CD8-positive, alpha-beta memory T cell (primary cell): ENCODE measurements at regions not wholly inside any gene's neighbourhood (a gene's known extent, or its start where the extent isn't known, plus 50 kb on each side); places are given as distances from the start of the nearest gene placed in this dataset.
A peak's percentile ranks its signal among the peaks of the same experiment; 100 is the strongest.
"Not testable (repeated sequence)": the region's sequence is repeated elsewhere in the genome, so short reads cannot be mapped to it uniquely, and the experiment has no call there.

Experiments used
- CTCF ChIA-PET: fragments of 350-600 bp; sonication (Branson Sonifier 250); formaldehyde crosslinking; loops from one replicate; lab custom pipeline; 2021; ENCODE audit warnings: antibody characterized with exemption; lab: Charles Lee
- POLR2A ChIA-PET: fragments of 350-600 bp; sonication (Branson Sonifier 250); formaldehyde crosslinking; loops from one replicate; lab custom pipeline; 2021; ENCODE audit warnings: antibody characterized with exemption; lab: Charles Lee
- DNase-seq, 5 donors: peaks; one replicate each; pipeline versions ENCODE4 v3.0.0 to v3.0.0-alpha.2; 2020 to 2022; ENCODE audit warnings: mixed read lengths in 1 of 5
- H3K27ac ChIP-seq: one replicate; pipeline ENCODE4 v1.7.0; 2013; ENCODE audit warnings: low read depth, mild to moderate bottlenecking, low read length, moderate library complexity
- H3K27me3 ChIP-seq: 2 replicates; pipeline ENCODE4 v1.7.0; 2013; ENCODE audit warnings: low read length, mild to moderate bottlenecking; ENCODE audit not compliant: insufficient read depth, poor library complexity, severe bottlenecking
- H3K36me3 ChIP-seq: 2 replicates; pipeline ENCODE4 v1.7.0; 2013; ENCODE audit warnings: mild to moderate bottlenecking, low read length, moderate library complexity; ENCODE audit not compliant: insufficient read depth
- H3K4me1 ChIP-seq: 2 replicates; pipeline ENCODE4 v1.7.0; 2013; ENCODE audit warnings: mild to moderate bottlenecking, low read length, moderate library complexity; ENCODE audit not compliant: insufficient read depth
- H3K4me3 ChIP-seq: 2 replicates; pipeline ENCODE4 v1.7.0; 2013; ENCODE audit warnings: mild to moderate bottlenecking, low read length
- H3K9me3 ChIP-seq: 2 replicates; pipeline ENCODE4 v1.7.0; 2013; ENCODE audit warnings: mild to moderate bottlenecking, low read length
- H3K27ac Mint-ChIP-seq, 8 donors: one replicate each; pipeline ENCODE4 v1.8.0; 2020 to 2021; ENCODE audit warnings: mixed read lengths in 8 of 8, mild to moderate bottlenecking in 6 of 8, inconsistent platforms in 3 of 8, moderate library complexity in 3 of 8
- H3K27me3 Mint-ChIP-seq, 2 donors: one replicate each; pipeline ENCODE4 v1.8.0; 2020 to 2021; ENCODE audit warnings: mixed read lengths in 2 of 2, mild to moderate bottlenecking in 1 of 2, moderate library complexity in 1 of 2
- H3K36me3 Mint-ChIP-seq, 3 donors: one replicate each; pipeline ENCODE4 v1.8.0; 2020 to 2021; ENCODE audit warnings: mixed read lengths in 3 of 3, inconsistent platforms in 1 of 3, mild to moderate bottlenecking in 1 of 3
- H3K4me1 Mint-ChIP-seq, 3 donors: one replicate each; pipeline ENCODE4 v1.8.0; 2020 to 2021; ENCODE audit warnings: mixed read lengths in 3 of 3, inconsistent platforms in 1 of 3, mild to moderate bottlenecking in 1 of 3
- H3K4me3 Mint-ChIP-seq, 7 donors: one replicate each; pipeline ENCODE4 v1.8.0; 2020 to 2021; ENCODE audit warnings: mixed read lengths in 7 of 7, mild to moderate bottlenecking in 6 of 7, moderate library complexity in 4 of 7, inconsistent platforms in 2 of 7
- H3K9me3 Mint-ChIP-seq, 5 donors: one replicate each; pipeline ENCODE4 v1.8.0; 2020 to 2022; ENCODE audit warnings: mixed read lengths in 5 of 5, mild to moderate bottlenecking in 3 of 5, moderate library complexity in 2 of 5, inconsistent platforms in 1 of 5

DNA sequence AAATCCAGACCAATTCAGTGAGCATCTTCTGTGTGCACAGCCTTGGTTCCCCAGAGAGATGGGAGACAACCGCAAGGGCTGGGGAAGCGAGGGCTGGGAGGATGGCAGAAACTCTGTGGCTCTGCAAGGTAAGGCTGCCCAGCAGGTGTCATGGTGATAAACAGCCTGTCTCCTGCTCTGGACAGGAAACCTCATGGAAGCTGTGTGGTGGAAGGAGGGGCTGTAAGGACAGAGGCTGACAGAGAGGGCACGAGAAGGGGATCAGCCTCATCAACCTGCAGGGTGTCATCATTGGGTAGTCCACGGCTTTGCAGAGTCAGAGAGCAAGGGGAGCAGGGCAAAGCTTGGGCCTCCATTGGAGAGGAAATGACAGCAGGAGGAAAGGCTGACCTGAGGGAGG, 138.4 kb upstream of the CADM1 start:
- Mint-ChIP-seq H3K4me3 (no peak overlapping the region), H3K27ac (no peak overlapping the region), H3K36me3 (no peaks in the 10 kb centered on the region), H3K4me1 (no peaks in the 10 kb centered on the region), H3K9me3 (peaks cover 0 to 6% (median 0%) of the 10 kb centered on the region in 5 donors), H3K27me3 (peaks cover 5% of the 10 kb centered on the region in 2 donors)
- H3K27ac ChIP-seq, result no peak overlapping the region
- H3K4me3 ChIP-seq, result no peak overlapping the region
- no peaks in the 10 kb centered on the region for H3K4me1 ChIP-seq
- no peaks in the 10 kb centered on the region for H3K27me3 ChIP-seq
- ChIA-PET POLR2A (no interaction called here), CTCF (no interaction called here)
- H3K9me3 ChIP-seq, result no peaks in the 10 kb centered on the region
- no peak for DNase-seq
- no peaks in the 10 kb centered on the region for H3K36me3 ChIP-seq

DNA sequence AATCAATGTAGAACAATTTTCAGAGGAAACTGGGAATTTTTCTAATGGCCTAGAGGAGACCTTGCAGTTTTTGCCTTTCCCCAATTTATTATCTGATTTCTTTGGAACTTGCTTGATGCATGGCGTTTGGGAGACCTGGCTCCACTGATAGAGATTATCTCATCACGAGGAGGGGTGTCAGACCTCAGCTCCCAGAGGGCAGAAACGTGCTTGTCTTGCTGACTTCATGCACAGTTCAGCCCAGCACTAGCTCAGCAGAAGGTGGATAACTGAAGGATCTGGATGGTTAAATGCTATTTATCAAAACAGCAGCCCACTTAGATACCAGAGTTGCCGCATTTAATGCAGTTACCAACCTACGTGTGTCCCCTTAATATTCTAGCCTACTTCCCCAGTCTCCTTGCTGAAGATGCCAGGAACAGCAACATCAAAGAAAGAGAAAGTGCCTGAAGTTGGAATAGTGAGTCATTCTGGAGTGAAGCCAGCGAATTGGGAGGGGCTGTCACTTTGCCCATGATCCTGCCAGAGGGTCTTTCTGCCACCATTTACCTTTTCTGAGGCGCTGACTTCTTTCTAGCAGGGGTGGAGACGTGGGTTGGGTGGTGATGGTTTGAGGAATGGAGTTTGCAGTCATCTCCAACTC, 133.5 kb upstream of the CADM1 start:
- H3K27ac Mint-ChIP-seq, result no peak overlapping the region
- no peaks in the 10 kb centered on the region for H3K4me1 ChIP-seq
- no peak overlapping the region for H3K4me3 Mint-ChIP-seq
- H3K36me3 Mint-ChIP-seq, result no peaks in the 10 kb centered on the region
- no peaks in the 10 kb centered on the region for H3K27me3 ChIP-seq
- H3K27ac ChIP-seq, result no peak overlapping the region
- H3K36me3 ChIP-seq, result no peaks in the 10 kb centered on the region
- POLR2A ChIA-PET, result no interaction called here
- no peak overlapping the region for H3K4me3 ChIP-seq
- CTCF ChIA-PET, result no interaction called here
- H3K4me1 Mint-ChIP-seq, result no peaks in the 10 kb centered on the region
- peaks cover 0 to 6% (median 0%) of the 10 kb centered on the region in 5 donors for H3K9me3 Mint-ChIP-seq
- H3K27me3 Mint-ChIP-seq, result peaks cover 3 to 4% of the 10 kb centered on the region in 2 donors
- H3K9me3 ChIP-seq, result no peaks in the 10 kb centered on the region
- no peak for DNase-seq

DNA sequence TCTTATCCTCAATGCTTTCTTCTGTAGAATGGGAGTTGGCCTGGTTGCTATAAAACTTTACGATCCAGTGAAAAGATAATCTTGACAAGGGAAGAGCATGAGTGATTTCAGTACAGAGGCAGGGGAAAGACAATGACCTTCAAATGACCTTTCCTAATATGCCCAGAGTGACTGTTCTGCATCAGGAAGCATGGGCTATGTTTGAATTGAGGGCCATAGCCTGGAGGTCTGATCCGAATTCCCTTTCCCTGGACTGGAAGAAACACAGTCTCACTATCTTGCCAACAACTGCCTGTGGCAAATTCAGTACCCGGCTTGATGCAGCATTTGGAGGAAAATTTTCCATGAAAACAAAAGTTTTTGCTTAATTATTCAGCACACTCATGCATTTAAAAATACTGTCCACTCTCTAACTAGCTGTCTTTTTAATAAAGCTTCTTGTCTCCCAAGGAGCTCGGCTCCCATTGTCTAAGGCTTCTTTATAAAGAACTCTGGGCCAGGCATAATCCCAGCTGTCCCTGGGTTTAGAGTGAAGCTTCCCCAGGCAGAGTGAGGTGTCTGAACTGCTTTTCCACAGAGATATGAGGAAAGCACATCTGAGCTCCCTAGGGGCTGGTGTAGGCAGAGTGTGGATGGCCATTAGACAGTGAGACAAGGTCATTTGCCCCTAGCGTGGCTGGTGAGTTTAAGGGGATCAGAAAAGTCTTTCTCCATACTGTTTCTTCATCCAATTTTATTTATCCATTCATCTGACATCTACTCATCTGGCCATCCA, 132.7 kb upstream of the CADM1 start:
- Mint-ChIP-seq H3K36me3 (no peaks in the 10 kb centered on the region), H3K4me3 (peak overlapping the region in 1 of 7 donors; percentile 20), H3K4me1 (no peaks in the 10 kb centered on the region), H3K9me3 (peaks cover 0 to 6% (median 1%) of the 10 kb centered on the region in 5 donors), H3K27ac (no peak overlapping the region), H3K27me3 (peaks cover 0 to 3% of the 10 kb centered on the region in 2 donors)
- no peaks in the 10 kb centered on the region for H3K4me1 ChIP-seq
- H3K36me3 ChIP-seq, result no peaks in the 10 kb centered on the region
- DNase-seq, result no peak
- H3K27me3 ChIP-seq, result no peaks in the 10 kb centered on the region
- POLR2A ChIA-PET, result no interaction called here
- H3K9me3 ChIP-seq, result no peaks in the 10 kb centered on the region
- CTCF ChIA-PET, result no interaction called here
- H3K27ac ChIP-seq, result no peak overlapping the region
- H3K4me3 ChIP-seq, result no peak overlapping the region

DNA sequence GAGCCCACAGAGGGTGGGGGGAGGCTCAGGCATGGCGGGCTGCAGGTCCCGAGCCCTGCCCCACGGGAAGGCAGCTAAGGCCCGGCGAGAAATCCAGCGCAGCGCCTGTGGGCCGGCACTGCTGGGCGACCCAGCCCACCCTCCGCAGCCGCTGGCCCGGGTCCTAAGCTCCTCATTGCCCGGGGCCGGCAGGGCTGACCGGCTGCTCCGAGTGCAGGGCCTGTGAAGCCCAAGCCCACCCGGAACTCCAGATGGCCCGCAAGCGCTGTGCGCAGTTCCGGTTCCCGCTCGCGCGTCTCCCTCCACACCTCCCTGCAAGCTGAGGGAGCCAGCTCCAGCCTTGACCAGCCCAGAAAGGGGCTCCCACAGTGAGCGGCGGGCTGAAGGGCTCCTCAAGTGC, 129.8 kb upstream of the CADM1 start:
- H3K27ac ChIP-seq, H3K27me3 Mint-ChIP-seq, H3K4me1 Mint-ChIP-seq, DNase-seq, H3K4me1 ChIP-seq, H3K9me3 ChIP-seq, CTCF ChIA-PET, H3K36me3 ChIP-seq, H3K4me3 ChIP-seq, POLR2A ChIA-PET, H3K27me3 ChIP-seq, H3K36me3 Mint-ChIP-seq, H3K9me3 Mint-ChIP-seq, H3K4me3 Mint-ChIP-seq: not testable (repeated sequence)
- H3K27ac Mint-ChIP-seq, result peak overlapping the region in 1 of 8 donors; percentile 64

DNA sequence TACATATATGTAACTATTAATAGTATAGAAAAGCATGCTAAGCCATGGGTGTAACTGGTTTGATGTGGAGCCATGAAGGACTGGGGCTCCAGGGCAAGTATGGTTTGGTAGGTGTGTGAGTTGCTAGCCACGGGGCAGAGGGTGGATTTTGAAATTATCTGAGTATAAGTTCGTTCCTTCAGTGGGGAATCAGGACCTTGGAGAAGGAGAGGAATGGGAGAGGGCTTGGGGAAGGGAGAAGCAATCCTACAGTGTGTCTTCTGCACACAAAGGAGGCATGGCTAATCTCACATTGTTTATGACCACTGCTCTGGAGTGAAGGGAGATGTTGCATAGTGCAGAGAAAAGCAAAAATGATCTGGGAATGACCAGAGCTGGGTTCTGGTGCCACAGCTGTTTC, 127.8 kb upstream of the CADM1 start:
- H3K4me1 ChIP-seq, result no peaks in the 10 kb centered on the region
- H3K27me3 ChIP-seq, result no peaks in the 10 kb centered on the region
- no peak overlapping the region for H3K4me3 Mint-ChIP-seq
- peaks cover 0 to 5% (median 0%) of the 10 kb centered on the region in 5 donors for H3K9me3 Mint-ChIP-seq
- no peak overlapping the region for H3K27ac ChIP-seq
- H3K27ac Mint-ChIP-seq, result no peak overlapping the region
- ChIA-PET CTCF (no interaction called here), POLR2A (no interaction called here)
- H3K36me3 Mint-ChIP-seq, result no peaks in the 10 kb centered on the region
- DNase-seq, result no peak
- H3K4me3 ChIP-seq, result no peak overlapping the region
- H3K36me3 ChIP-seq, result no peaks in the 10 kb centered on the region
- H3K4me1 Mint-ChIP-seq, result no peaks in the 10 kb centered on the region
- peaks cover 3 to 8% of the 10 kb centered on the region in 2 donors for H3K27me3 Mint-ChIP-seq
- H3K9me3 ChIP-seq, result no peaks in the 10 kb centered on the region

DNA sequence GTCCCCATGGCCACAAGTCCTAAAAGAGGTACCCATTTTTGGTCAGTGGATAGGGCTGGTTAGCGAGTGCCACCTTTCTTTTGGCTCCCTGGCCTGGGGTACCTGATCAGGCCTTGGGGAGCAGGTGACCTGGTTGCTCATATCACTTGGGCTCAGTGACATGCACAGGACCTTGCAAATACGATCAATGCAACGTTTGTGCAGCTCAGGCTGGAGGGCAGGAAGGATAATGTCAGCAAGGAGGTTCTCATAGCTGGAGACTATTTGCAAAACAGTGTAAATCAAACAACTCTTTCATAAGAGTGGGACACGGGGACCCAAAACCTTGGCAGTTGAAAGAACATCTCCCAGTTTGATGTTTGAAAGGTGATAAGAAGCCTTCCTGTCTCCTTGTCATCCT, 127.4 kb upstream of the CADM1 start:
- CTCF ChIA-PET, result no interaction called here
- no peaks in the 10 kb centered on the region for H3K27me3 ChIP-seq
- no peaks in the 10 kb centered on the region for H3K9me3 ChIP-seq
- no peak overlapping the region for H3K4me3 ChIP-seq
- POLR2A ChIA-PET, result no interaction called here
- peaks cover 3 to 8% of the 10 kb centered on the region in 2 donors for H3K27me3 Mint-ChIP-seq
- no peaks in the 10 kb centered on the region for H3K36me3 ChIP-seq
- no peak overlapping the region for H3K27ac Mint-ChIP-seq
- H3K36me3 Mint-ChIP-seq, result no peaks in the 10 kb centered on the region
- no peaks in the 10 kb centered on the region for H3K4me1 Mint-ChIP-seq
- no peaks in the 10 kb centered on the region for H3K4me1 ChIP-seq
- H3K4me3 Mint-ChIP-seq, result no peak overlapping the region
- no peak overlapping the region for H3K27ac ChIP-seq
- peaks cover 0 to 5% (median 0%) of the 10 kb centered on the region in 5 donors for H3K9me3 Mint-ChIP-seq
- DNase-seq, result no peak

DNA sequence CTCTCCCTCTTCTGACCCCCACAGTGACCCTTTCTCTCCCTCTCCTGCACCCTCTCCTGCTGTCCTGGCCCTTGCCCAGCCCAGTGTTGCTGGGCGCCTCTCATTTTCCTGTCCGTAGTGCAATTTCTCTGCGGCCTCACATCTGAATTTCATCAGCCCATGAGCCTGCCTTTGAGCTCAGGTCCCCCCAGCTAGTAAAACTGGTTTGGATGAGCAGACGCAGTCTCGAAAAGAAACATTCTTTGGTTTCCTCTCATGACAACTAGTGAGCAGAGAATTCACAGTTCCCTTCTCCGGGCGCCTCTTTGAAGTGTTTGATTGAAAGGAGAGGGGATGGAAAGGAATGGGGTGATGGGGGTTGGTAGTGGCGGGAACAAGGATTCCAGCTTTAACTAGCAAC, 126.0 kb upstream of the CADM1 start:
- POLR2A ChIA-PET, result no interaction called here
- H3K27ac Mint-ChIP-seq, result no peak overlapping the region

DNA sequence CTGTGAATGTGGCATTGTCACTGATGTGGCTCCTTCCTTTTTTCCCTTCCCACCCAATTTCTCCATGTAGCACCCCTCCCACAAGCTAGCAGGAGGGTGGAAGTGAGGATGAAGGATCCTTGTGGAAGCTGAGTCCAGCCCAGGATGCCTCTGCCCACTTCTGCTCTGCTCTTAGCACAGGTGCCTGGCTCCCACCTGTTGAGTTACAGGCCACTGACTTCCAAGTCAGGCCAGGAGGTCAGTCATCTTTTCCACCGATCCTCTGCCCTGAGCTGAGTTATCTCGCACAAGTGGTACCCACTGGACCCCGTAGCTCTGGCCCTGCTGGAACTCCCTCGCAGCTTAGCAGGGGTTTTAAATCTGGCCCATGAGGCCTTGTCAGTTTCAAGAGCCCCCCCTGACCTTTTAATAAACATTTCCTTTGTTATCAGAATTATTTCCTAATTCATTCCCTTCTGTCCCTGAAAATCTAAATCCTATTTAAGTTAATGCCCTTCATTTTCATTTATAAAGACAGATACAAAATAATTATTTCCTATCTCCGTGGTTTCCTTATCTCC, 125.3 kb upstream of the CADM1 start:
- ChIA-PET POLR2A (no interaction called here), CTCF (no interaction called here)
- Mint-ChIP-seq H3K4me1 (no peaks in the 10 kb centered on the region), H3K4me3 (no peak overlapping the region), H3K27me3 (peaks cover 3 to 11% of the 10 kb centered on the region in 2 donors), H3K27ac (no peak overlapping the region), H3K9me3 (peaks cover 0 to 5% (median 0%) of the 10 kb centered on the region in 5 donors), H3K36me3 (no peaks in the 10 kb centered on the region)
- Histone ChIP-seq H3K4me1 (no peaks in the 10 kb centered on the region), H3K27ac (no peak overlapping the region), H3K4me3 (no peak overlapping the region), H3K9me3 (no peaks in the 10 kb centered on the region), H3K36me3 (no peaks in the 10 kb centered on the region), H3K27me3 (no peaks in the 10 kb centered on the region)
- DNase-seq, result no peak

More for the DNA sequence above, 126.0 kb upstream of the CADM1 start:
- Mint-ChIP-seq H3K9me3 (peaks cover 0 to 5% (median 0%) of the 10 kb centered on the region in 5 donors), H3K27me3 (peaks cover 3 to 8% of the 10 kb centered on the region in 2 donors), H3K4me1 (no peaks in the 10 kb centered on the region), H3K4me3 (no peak overlapping the region), H3K36me3 (no peaks in the 10 kb centered on the region)
- Histone ChIP-seq H3K4me3 (no peak overlapping the region), H3K27me3 (no peaks in the 10 kb centered on the region), H3K4me1 (no peaks in the 10 kb centered on the region), H3K36me3 (no peaks in the 10 kb centered on the region), H3K27ac (no peak overlapping the region), H3K9me3 (no peaks in the 10 kb centered on the region)
- CTCF ChIA-PET, result no interaction called here
- no peak for DNase-seq
